GM21367 (cell line): ENCODE measurements at regions not wholly inside any gene's neighbourhood (a gene's known extent, or its start where the extent isn't known, plus 50 kb on each side); places are given as distances from the start of the nearest gene placed in this dataset.
"Not testable (repeated sequence)": the region's sequence is repeated elsewhere in the genome, so short reads cannot be mapped to it uniquely, and the experiment has no call there.

ENCODE experiments used
- ATAC-seq: cut with Tn5 transposase; IDR thresholded peaks from one replicate; pipeline ENCODE4 v1.9.1; 2021; ENCODE audit not compliant: unreplicated experiment

- no peak for ATAC-seq
Measured at GRCh38 chr12:129959889-129960288, 56.1 kb upstream of the TMEM132D start.

- ATAC-seq = no peak
Measured at GRCh38 chr12:129961091-129961490, 57.3 kb upstream of the TMEM132D start.

DNA sequence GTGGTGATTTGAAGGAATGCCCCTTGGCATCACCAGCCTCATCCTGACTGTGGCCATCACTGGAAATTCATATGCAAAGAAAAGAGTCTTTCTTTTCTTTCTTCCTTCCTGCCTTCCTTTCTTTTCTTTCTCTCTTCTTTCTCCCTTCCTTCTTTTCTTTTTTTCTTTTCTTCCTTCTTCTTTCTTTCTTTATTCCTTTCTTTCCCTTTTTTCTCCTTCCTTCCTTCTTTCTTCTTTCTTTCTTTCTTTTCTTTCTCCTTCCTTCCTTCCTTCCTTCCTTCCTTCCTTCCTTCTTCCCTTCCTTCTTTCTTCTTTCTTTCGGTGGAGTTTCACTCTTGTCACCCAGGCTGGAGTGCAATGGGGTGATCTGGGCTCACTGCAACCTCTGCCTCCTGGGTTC, 58.0 kb upstream of the TMEM132D start:
- ATAC-seq = no peak

DNA sequence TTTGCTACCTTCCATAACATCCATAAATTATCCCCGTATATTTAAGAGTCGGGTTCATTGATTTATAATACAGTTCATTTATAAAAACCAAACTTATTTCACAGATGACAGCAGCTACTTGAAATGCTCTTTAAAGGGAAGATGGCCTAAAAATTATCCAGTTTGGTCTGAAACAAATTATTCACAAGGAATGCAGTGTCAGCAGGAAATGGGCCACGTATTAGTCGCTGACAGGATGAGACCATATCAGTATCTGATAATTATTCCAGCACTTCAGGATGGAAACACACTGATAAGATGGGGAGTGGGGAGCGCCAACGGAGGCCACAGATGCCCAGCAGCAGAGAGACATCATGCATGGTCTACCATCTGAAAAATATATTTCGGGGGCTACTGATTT, 60.5 kb upstream of the TMEM132D start:
- ATAC-seq = no peak

GRCh38 chr12:129964826-129965457, 61.1 kb upstream of the TMEM132D start:
- no peak for ATAC-seq

- ATAC-seq = no peak
Measured at GRCh38 chr12:129966146-129966995, 62.5 kb upstream of the TMEM132D start.

GRCh38 chr12:129971721-129972120, 67.9 kb upstream of the TMEM132D start:
- no peak for ATAC-seq

DNA sequence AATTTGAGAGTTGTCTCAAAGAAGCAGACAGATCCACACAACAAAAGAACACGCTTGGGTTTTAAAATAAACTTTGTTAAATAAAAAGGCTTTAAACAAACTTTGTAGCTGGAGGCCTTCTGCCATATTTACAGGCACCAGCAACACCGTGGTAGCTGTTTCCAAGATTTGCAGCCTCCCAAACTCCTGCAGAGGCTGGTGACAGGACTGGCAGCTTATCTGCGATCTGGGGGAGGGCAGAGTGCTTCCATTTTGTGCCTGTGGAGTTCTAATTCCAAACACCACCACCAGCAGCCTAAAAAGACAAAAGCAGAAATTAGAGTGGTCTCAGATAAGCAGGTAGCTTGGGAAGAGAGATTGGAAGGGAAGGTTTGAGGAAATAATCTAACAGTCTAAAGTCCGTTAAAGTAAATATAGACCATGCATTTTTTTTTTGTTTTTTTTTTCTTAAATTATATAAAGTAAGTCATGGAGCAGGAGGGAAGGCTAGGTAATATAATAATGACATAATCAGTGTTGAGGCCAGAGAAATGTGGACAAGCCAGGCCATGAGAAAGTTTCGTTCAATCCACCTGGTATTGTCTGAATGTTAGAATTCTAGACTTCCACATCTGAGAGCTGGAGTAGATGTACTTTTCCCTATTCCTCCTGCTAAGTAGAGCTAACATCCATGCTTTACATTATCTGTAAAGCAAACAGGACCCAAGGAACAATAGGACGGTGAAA, 69.6 kb upstream of the TMEM132D start:
- no peak for ATAC-seq

DNA sequence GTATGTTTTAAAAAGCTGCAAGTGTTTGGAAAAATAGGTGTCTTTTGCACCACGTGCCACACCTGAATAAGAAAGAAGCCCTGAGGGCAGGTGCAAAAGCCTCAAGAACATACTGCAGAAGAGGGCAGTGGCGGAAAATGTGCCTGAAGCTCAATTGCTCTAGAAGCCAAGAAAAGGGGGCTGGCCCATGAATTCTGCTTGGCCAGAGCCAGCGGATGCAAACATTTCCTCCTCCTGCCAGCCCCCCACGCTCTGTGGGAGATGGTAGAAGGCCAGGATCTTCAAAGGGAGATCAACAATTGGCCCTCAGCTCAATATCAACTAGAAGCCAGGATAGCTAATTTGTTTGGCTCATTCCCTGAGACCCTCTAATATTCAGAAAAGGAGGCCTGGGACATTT, 80.3 kb upstream of the TMEM132D start:
- no peak for ATAC-seq

GRCh38 chr12:129987841-129988240, 84.0 kb upstream of the TMEM132D start:
- ATAC-seq = no peak

GRCh38 chr12:129994634-129995033, 90.8 kb upstream of the TMEM132D start:
- ATAC-seq = no peak

DNA sequence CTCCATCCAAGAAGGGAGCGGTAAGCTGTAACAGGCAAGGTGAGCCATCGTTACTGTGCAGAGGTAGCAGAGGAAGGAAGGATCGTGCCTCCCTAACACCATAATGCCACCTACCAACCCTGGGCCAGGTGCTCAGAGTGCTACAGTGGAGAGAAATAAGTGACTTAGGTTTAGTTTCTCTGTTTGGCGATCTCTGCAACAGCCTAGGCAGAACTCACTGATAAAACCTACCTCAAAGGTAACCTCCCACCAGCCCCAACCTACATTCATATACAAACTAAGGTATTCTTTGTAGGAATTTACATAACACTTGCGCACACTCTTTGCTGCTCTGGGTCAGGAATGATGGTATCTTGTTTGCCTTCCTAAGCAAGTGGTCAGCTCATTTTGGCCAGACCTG, 93.4 kb upstream of the TMEM132D start:
- no peak for ATAC-seq

- ATAC-seq = not testable (repeated sequence)
Measured at GRCh38 chr12:130004310-130004877, 100.6 kb upstream of the TMEM132D start.

DNA sequence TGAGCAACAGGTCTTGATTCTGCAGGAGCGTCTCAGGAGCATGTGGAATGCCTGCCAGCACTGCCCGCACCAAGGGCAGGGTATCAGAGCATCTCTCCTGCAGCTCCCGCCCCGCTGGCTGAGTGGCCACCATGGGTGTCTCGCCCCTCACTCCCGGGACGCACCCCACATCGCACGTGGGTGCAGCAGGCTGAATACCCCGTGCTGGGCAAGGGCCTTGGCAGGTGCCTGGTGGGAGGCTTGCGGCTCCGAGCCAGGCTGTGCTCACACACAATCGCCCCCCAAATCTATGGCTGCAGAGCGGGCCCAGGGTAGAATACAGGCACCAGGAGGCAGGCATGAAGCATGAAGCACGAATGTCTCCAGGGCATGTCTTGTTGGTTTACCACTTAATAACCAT, 103.9 kb upstream of the TMEM132D start:
- ATAC-seq = no peak

- ATAC-seq = no peak
Measured at GRCh38 chr12:130008241-130008640, 104.4 kb upstream of the TMEM132D start.

DNA sequence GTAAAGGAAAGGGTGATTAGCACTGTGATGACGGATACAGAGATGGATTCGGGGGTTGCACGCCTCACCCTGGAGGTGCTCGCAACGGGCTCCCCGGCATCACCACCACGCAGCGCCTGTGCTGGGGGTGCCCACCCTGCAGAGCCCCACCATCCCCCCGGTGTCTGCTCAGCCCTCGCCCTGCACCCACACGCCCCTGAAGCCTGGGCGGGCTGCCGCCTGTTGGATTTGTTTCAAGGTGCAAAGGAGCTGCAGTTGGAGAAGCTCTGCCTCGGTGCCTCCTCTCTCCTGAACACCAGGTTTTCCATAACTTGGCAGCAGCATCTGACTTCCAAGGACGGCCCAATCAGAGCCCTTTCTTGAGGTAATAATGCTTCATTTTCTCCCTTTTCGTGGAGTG, 106.1 kb upstream of the TMEM132D start:
- no peak for ATAC-seq

DNA sequence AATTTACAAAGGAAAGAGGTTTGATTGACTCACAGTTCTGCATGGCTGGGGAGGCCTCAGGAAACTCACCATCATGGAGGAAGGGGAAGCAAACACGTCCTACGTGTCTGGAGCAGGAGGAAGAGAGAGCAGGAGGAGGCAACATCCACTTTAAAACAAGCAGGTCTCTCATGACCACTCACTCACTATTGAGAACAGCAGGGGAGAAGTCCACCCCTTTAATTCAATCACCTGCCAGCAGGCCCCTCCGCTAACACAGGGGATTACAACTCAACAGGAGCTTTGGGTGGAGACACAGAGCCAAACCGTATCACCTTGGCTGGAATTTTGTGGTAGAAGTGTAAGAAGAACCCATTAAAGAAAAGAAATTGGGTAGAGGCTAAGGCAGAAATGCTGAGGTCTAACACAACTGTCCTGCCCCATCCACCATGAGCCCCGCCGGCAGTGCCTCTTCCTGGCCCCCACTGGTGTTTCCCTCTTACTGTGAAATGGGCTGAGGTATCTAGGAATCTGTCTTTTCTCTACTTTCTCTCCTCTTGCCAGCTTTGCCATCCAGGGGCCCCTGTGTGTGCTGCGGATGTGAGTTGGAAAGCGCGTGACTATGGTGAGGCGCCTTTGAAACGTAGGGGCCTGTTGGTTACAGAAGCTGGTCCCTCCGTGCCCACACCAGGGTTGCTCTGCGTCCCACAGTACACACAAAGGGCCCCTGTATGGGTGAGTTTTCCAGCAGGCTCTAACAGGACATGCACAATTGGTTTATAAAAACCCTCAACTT, 108.0 kb upstream of the TMEM132D start:
- no peak for ATAC-seq

DNA sequence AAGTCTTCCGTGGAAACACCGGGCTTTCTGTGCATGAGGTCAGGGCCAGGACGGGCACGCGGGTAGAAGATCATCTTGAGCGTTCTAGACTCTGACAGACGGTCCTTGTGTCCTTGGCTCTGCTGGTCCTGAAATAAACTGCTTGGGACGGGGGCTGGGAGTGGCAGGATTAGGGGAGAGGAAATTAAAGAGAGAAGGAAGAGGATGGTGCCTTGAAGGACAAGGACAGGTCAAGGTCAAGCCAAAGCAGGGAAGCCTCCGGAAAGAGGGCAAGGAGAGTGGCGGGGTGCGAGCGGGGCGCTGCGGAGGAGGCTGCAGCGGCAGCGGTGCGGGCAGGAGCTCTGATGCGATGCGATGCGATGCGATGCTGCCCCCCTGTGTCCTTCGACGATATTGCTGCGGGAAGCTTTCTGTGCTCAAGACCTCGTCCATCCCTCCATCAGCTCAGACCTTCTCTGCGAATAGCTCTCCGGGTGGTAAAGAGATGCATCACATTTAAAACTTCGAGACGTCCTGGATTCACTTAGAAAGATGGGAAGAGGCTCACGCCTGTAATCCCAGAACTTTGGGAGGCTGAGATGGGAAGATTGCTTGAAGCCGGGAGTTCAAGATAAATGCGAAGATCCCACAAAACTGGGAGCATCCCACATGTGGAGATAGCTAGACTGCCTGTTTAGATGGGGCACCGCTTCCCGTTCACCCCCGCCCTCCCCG, 110.1 kb upstream of the TMEM132D start:
- ATAC-seq = no peak

DNA sequence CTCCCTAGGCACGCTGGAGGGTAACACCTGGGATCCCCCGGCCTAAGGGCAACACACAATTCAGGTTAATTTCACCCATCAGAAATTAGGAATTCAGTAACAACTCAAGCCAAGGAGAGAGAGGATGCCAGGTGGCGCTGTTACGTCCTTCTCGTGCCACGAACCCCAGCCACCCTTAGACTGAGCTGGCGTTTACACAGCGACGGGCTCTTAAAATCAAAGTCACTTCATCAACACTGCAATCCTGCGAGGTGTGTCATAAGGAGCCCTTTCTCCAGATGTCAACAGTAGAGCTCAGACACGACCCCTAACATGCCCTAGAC, 110.6 kb upstream of the TMEM132D start:
- ATAC-seq = no peak

- no peak for ATAC-seq
Measured at GRCh38 chr12:130016194-130016593, 112.4 kb upstream of the TMEM132D start.
